HG02938 (cell line): ENCODE measurements at regions not wholly inside any gene's neighbourhood (a gene's known extent, or its start where the extent isn't known, plus 50 kb on each side); places are given as distances from the start of the nearest gene placed in this dataset.
"Not testable (repeated sequence)": the region's sequence is repeated elsewhere in the genome, so short reads cannot be mapped to it uniquely, and the experiment has no call there.

Source experiments
- ATAC-seq: cut with Tn5 transposase; IDR thresholded peaks from one replicate; pipeline ENCODE4 v1.9.1; 2021; ENCODE audit warnings: mild to moderate bottlenecking, moderate library complexity; ENCODE audit not compliant: unreplicated experiment

GRCh38 chr18:1624612-1625011 is 719.9 kb downstream of the ADCYAP1 start:
- no peak for ATAC-seq

GRCh38 chr18:1627494-1627893 is 722.8 kb downstream of the ADCYAP1 start:
- ATAC-seq = no peak

- ATAC-seq = no peak
These were observed 744.0 kb downstream of the ADCYAP1 start for GRCh38 chr18:1648712-1649111.

GRCh38 chr18:1652018-1652417 is 747.3 kb downstream of the ADCYAP1 start:
- no peak for ATAC-seq

- no peak for ATAC-seq
These were observed 749.2 kb downstream of the ADCYAP1 start for GRCh38 chr18:1653873-1654272.

GRCh38 chr18:1657876-1658275 is 753.2 kb downstream of the ADCYAP1 start:
- ATAC-seq = no peak

- ATAC-seq = no peak
These were observed 754.4 kb downstream of the ADCYAP1 start for GRCh38 chr18:1658908-1659566.

GRCh38 chr18:1663879-1664705 is 759.4 kb downstream of the ADCYAP1 start:
- peak; percentile 82 for ATAC-seq

GRCh38 chr18:1665079-1665478 is 760.4 kb downstream of the ADCYAP1 start:
- ATAC-seq = no peak

- ATAC-seq = no peak
These were observed 763.6 kb downstream of the ADCYAP1 start for GRCh38 chr18:1668279-1668678.

GRCh38 chr18:1671710-1672109 is 767.0 kb downstream of the ADCYAP1 start:
- ATAC-seq = not testable (repeated sequence)

- no peak for ATAC-seq
These were observed 771.7 kb downstream of the ADCYAP1 start for GRCh38 chr18:1676387-1676786.

- ATAC-seq = no peak
These were observed 775.4 kb downstream of the ADCYAP1 start for GRCh38 chr18:1680108-1680507.

GRCh38 chr18:1691863-1692262 is 787.2 kb downstream of the ADCYAP1 start:
- ATAC-seq = no peak

GRCh38 chr18:1708006-1708405 is 803.3 kb downstream of the ADCYAP1 start:
- ATAC-seq = no peak

GRCh38 chr18:1710114-1710513 is 805.4 kb downstream of the ADCYAP1 start:
- ATAC-seq = no peak

- no peak for ATAC-seq
These were observed 827.5 kb downstream of the ADCYAP1 start for GRCh38 chr18:1732143-1732542.

- ATAC-seq = no peak
These were observed 825.2 kb downstream of the METTL4 start for GRCh38 chr18:1746131-1746530.

- no peak for ATAC-seq
These were observed 820.1 kb downstream of the METTL4 start for GRCh38 chr18:1751249-1751648.

- no peak for ATAC-seq
These were observed 810.4 kb downstream of the METTL4 start for GRCh38 chr18:1760901-1761300.

- no peak for ATAC-seq
These were observed 797.0 kb downstream of the METTL4 start for GRCh38 chr18:1774261-1774660.

- no peak for ATAC-seq
These were observed 793.5 kb downstream of the METTL4 start for GRCh38 chr18:1777843-1778242.
